Ascending aorta (tissue), 2 donors: ENCODE measurements at regions not wholly inside any gene's neighbourhood (a gene's known extent, or its start where the extent isn't known, plus 50 kb on each side); places are given as distances from the start of the nearest gene placed in this dataset.

Experiments
- DNase-seq, 2 donors: peaks; one replicate each; pipeline ENCODE4 v3.0.0-alpha.2; 2019; ENCODE audit warnings: low spot score in 2 of 2
- H3K27ac ChIP-seq, 2 donors: fragments of 200-600 bp; sonication (generic); one replicate each; pipeline ENCODE4 v1.5.1; 2016 to 2017; ENCODE audit warnings: mild to moderate bottlenecking in 1 of 2
- H3K27me3 ChIP-seq: fragments of 200-600 bp; sonication (generic); one replicate; pipeline ENCODE4 v1.5.1; 2017
- H3K36me3 ChIP-seq, 2 donors: fragments of 200-600 bp; sonication (generic); one replicate each; pipeline ENCODE4 v1.5.1; 2016
- H3K4me1 ChIP-seq, 2 donors: fragments of 200-600 bp; sonication (generic); one replicate each; pipeline ENCODE4 v1.5.1; 2016 to 2017; ENCODE audit warnings: mild to moderate bottlenecking in 1 of 2
- H3K4me3 ChIP-seq, 2 donors: fragments of 200-600 bp; sonication (generic); one replicate each; pipeline ENCODE4 v1.5.1; 2016 to 2017; ENCODE audit warnings: mild to moderate bottlenecking in 1 of 2
- H3K9me3 ChIP-seq, 2 donors: fragments of 200-600 bp; sonication (generic); one replicate each; pipeline ENCODE4 v1.5.1; 2016
- intact Hi-C: fragments of 100-400 bp; cut with DNase I; formaldehyde crosslinking; loops from one replicate; pipeline ENCODE4 v1.15.1; 2023
- TF ChIP-seq, protein P1 (sequence below), 3 experiments: fragments of 200-600 bp in 2 of 3; fragments of 450-650 bp in 1 of 3; sonication (generic) in 2 of 3; IDR thresholded peaks; one replicate each; pipeline ENCODE4 v1.5.1; 2016 to 2019; ENCODE audit warnings: antibody characterized with exemption in 3 of 3, mild to moderate bottlenecking in 1 of 3, moderate library complexity in 1 of 3

DNA sequence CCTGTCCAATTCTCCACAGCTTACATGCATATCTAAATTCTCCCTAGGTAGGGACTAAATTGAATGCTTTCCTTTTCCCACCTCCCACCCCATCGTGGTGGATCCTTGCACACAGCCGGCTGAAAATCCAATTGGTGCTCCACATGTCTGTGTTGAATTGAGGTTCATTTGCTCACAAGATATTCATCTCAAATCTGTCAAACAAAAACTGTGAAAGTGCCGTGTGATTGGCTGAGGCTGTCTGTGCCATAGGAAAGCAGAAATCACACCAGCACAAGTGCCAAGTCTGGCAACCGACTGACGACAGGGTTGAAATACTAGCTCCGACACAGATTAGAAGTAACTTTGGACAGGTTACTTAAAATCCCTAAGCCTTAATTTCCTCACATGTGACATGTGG lies 823.3 kb downstream of the TDRD15 start:
- DNase-seq: no peak
- intact Hi-C loops: no loop called here
- H3K27ac ChIP-seq: no peak overlapping the region
- H3K36me3 ChIP-seq: no peaks in the 10 kb centered on the region
- no peaks in the 10 kb centered on the region for H3K4me1 ChIP-seq
- TF ChIP-seq, protein P1, sequence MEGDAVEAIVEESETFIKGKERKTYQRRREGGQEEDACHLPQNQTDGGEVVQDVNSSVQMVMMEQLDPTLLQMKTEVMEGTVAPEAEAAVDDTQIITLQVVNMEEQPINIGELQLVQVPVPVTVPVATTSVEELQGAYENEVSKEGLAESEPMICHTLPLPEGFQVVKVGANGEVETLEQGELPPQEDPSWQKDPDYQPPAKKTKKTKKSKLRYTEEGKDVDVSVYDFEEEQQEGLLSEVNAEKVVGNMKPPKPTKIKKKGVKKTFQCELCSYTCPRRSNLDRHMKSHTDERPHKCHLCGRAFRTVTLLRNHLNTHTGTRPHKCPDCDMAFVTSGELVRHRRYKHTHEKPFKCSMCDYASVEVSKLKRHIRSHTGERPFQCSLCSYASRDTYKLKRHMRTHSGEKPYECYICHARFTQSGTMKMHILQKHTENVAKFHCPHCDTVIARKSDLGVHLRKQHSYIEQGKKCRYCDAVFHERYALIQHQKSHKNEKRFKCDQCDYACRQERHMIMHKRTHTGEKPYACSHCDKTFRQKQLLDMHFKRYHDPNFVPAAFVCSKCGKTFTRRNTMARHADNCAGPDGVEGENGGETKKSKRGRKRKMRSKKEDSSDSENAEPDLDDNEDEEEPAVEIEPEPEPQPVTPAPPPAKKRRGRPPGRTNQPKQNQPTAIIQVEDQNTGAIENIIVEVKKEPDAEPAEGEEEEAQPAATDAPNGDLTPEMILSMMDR (IDR thresholded peaks at IDR 0.05): no peak
- H3K27me3 ChIP-seq: no peaks in the 10 kb centered on the region
- no peaks in the 10 kb centered on the region for H3K9me3 ChIP-seq
- no peak overlapping the region for H3K4me3 ChIP-seq

DNA sequence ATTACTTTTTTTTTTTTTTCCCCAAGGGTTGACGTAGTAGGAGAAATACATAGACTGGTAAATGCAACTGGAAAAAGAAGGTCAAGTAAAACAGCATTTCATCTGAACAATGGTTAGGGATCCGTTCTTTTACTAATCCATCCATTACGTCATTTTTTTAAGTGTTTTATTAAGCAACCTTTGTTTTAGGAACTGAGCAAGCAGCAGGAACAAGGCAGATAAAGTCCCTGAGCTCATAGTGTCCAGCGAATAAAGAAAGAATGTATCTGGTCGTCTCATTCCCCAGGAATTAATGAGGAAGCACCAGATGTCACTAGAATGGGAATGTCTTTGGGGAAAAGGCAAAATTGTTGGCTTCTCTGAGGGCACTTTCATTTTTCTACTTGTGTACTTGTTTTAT lies 842.4 kb downstream of the TDRD15 start:
- H3K27me3 ChIP-seq: no peaks in the 10 kb centered on the region
- no peaks in the 10 kb centered on the region for H3K4me1 ChIP-seq
- TF ChIP-seq, protein P1 (IDR thresholded peaks at IDR 0.05): no peak
- no peak overlapping the region for H3K4me3 ChIP-seq
- H3K27ac ChIP-seq: no peak overlapping the region
- intact Hi-C loops: no loop called here
- no peaks in the 10 kb centered on the region for H3K9me3 ChIP-seq
- no peak for DNase-seq
- H3K36me3 ChIP-seq: no peaks in the 10 kb centered on the region

DNA sequence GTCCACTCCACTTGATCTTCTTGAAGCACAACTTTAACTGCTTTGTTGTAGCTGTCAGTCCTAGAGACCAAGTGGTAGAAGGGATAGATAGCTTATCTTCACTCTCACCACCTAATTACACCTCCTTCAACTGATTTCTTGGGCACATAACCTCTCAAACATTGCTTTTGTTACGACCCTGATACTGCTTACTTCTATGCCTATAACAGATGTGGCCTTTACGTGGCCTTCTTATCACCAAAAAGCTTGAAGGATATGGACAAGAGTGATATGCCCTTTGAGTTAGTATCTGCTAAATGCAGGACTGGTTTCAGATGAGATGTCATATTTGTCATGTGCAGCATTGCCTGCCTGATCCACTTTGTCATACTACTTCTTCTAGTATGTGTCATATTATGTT lies 847.2 kb downstream of the TDRD15 start:
- Histone ChIP-seq H3K27ac (no peak overlapping the region), H3K36me3 (no peaks in the 10 kb centered on the region), H3K9me3 (no peaks in the 10 kb centered on the region), H3K27me3 (no peaks in the 10 kb centered on the region), H3K4me1 (no peaks in the 10 kb centered on the region), H3K4me3 (no peak overlapping the region)
- intact Hi-C loops: no loop called here
- no peak for DNase-seq
- TF ChIP-seq, protein P1 (IDR thresholded peaks at IDR 0.05): no peak

DNA sequence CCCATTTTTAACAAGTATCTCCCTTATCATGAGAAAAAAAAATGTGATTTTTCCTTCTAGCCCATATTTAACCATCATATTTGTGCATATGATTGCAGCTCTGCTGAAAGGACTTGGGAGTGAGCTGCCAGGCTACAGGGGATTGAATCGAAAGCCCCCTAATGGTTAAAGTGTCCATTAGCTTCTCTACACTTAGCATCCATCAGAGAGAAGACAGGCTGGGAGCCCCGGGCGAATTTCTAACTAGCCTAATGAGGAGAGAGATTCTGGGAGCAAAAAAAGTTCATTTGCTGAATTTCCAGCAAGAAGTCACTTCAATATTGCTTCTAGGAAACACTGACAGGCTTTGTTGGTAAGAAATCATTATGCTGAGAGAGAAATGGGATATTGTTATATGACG lies 848.8 kb downstream of the TDRD15 start:
- H3K4me1 ChIP-seq: no peaks in the 10 kb centered on the region
- no peak overlapping the region for H3K27ac ChIP-seq
- DNase-seq: no peak
- H3K27me3 ChIP-seq: no peaks in the 10 kb centered on the region
- no peaks in the 10 kb centered on the region for H3K36me3 ChIP-seq
- no peaks in the 10 kb centered on the region for H3K9me3 ChIP-seq
- TF ChIP-seq, protein P1 (IDR thresholded peaks at IDR 0.05): no peak
- H3K4me3 ChIP-seq: no peak overlapping the region
- intact Hi-C loops: no loop called here

DNA sequence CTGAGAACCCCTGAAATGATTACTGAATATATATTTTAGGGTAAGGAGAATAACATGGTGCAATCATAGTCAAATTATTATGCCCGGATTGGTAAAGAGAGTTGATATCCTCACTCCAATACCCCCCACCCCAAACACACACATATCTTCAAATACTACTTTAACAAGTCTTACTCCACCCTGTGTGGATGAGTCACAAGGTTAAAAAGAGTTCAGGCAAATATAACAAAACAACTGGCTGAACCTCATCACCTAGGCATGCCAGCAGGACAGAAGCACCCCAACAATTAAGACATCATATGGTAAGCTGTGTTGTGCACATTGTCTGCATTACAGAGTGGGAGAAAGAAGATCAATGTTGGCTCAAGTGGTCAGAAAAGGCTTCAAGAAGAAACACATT lies 857.4 kb downstream of the TDRD15 start:
- Histone ChIP-seq H3K4me3 (no peak overlapping the region), H3K4me1 (no peaks in the 10 kb centered on the region), H3K27me3 (no peaks in the 10 kb centered on the region), H3K27ac (no peak overlapping the region), H3K36me3 (no peaks in the 10 kb centered on the region), H3K9me3 (no peaks in the 10 kb centered on the region)
- intact Hi-C loops: no loop called here
- no peak for DNase-seq
- TF ChIP-seq, protein P1 (IDR thresholded peaks at IDR 0.05): no peak

DNA sequence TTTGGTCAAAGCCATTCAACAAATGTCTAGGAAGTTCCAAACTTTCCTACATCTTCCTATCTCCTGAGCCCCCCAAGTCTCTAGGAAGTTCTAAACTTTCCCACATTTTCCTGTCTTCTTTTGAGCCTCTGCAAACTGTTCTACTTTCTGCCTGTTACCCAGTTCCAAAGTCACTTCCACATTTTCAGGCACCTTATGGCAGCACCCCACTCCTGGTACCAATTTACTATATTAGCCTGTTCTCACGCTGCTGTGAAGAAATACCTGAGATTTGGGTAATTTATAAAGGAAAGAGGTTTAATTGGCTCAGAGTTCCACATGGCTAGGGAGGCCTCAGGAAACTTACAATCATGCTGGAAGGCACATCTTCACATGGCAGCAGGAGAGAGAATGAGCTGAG lies 869.2 kb downstream of the TDRD15 start:
- Histone ChIP-seq H3K27ac (no peak overlapping the region), H3K36me3 (no peaks in the 10 kb centered on the region), H3K27me3 (no peaks in the 10 kb centered on the region), H3K4me3 (no peak overlapping the region), H3K4me1 (no peaks in the 10 kb centered on the region), H3K9me3 (peaks cover 13 to 20% of the 10 kb centered on the region in 2 donors)
- intact Hi-C loops: no loop called here
- DNase-seq: no peak
- TF ChIP-seq, protein P1 (IDR thresholded peaks at IDR 0.05): no peak
